ENCODE measurements at regions not wholly inside any gene's neighbourhood (a gene's known extent, or its start where the extent isn't known, plus 50 kb on each side); places are given as distances from the start of the nearest gene placed in this dataset.

DNA sequence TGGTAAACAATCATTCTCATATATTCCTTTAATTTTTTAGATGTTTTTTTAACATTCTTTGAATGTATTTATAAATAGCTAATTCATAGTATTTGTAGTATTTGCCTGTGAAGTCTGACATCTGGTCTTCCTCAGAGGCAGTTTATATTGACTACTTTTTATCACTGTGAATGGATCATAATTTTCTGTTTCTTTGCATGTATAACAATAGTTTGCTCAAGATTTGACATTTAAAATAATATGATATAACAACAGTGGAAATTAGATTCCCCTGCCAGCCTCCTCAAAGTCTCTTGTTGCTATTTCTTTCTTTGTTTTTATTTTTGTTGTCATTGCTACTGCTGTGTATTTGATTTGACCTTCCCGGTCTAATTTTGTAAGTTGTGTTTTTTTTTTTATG, 297.0 kb upstream of the PCDH20 start (continued):
- TF ChIP-seq, protein P1, sequence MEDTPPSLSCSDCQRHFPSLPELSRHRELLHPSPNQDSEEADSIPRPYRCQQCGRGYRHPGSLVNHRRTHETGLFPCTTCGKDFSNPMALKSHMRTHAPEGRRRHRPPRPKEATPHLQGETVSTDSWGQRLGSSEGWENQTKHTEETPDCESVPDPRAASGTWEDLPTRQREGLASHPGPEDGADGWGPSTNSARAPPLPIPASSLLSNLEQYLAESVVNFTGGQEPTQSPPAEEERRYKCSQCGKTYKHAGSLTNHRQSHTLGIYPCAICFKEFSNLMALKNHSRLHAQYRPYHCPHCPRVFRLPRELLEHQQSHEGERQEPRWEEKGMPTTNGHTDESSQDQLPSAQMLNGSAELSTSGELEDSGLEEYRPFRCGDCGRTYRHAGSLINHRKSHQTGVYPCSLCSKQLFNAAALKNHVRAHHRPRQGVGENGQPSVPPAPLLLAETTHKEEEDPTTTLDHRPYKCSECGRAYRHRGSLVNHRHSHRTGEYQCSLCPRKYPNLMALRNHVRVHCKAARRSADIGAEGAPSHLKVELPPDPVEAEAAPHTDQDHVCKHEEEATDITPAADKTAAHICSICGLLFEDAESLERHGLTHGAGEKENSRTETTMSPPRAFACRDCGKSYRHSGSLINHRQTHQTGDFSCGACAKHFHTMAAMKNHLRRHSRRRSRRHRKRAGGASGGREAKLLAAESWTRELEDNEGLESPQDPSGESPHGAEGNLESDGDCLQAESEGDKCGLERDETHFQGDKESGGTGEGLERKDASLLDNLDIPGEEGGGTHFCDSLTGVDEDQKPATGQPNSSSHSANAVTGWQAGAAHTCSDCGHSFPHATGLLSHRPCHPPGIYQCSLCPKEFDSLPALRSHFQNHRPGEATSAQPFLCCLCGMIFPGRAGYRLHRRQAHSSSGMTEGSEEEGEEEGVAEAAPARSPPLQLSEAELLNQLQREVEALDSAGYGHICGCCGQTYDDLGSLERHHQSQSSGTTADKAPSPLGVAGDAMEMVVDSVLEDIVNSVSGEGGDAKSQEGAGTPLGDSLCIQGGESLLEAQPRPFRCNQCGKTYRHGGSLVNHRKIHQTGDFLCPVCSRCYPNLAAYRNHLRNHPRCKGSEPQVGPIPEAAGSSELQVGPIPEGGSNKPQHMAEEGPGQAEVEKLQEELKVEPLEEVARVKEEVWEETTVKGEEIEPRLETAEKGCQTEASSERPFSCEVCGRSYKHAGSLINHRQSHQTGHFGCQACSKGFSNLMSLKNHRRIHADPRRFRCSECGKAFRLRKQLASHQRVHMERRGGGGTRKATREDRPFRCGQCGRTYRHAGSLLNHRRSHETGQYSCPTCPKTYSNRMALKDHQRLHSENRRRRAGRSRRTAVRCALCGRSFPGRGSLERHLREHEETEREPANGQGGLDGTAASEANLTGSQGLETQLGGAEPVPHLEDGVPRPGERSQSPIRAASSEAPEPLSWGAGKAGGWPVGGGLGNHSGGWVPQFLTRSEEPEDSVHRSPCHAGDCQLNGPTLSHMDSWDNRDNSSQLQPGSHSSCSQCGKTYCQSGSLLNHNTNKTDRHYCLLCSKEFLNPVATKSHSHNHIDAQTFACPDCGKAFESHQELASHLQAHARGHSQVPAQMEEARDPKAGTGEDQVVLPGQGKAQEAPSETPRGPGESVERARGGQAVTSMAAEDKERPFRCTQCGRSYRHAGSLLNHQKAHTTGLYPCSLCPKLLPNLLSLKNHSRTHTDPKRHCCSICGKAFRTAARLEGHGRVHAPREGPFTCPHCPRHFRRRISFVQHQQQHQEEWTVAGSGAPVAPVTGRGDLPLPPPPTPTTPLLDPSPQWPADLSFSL (CRISPR knock-in tag; IDR thresholded peaks at IDR 0.05) = no peak
- TF ChIP-seq RAD51 (IDR thresholded peaks at IDR 0.05; ENCODE audit: borderline replicate concordance) = no peak
- no peak for TF ChIP-seq SRSF9 (IDR thresholded peaks at IDR 0.05; ENCODE audit: borderline replicate concordance, insufficient read depth, low read depth, low read length, poor library complexity, severe bottlenecking)
- no peak for TF ChIP-seq CBFB (CRISPR knock-in tag; IDR thresholded peaks at IDR 0.05)
- TF ChIP-seq ZNF556 (CRISPR knock-in tag; IDR thresholded peaks at IDR 0.05; ENCODE audit: borderline replicate concordance) = no peak
- no peak for TF ChIP-seq REPIN1 (CRISPR knock-in tag; IDR thresholded peaks at IDR 0.05; ENCODE audit: borderline replicate concordance, low read depth)
- TF ChIP-seq, protein P2, sequence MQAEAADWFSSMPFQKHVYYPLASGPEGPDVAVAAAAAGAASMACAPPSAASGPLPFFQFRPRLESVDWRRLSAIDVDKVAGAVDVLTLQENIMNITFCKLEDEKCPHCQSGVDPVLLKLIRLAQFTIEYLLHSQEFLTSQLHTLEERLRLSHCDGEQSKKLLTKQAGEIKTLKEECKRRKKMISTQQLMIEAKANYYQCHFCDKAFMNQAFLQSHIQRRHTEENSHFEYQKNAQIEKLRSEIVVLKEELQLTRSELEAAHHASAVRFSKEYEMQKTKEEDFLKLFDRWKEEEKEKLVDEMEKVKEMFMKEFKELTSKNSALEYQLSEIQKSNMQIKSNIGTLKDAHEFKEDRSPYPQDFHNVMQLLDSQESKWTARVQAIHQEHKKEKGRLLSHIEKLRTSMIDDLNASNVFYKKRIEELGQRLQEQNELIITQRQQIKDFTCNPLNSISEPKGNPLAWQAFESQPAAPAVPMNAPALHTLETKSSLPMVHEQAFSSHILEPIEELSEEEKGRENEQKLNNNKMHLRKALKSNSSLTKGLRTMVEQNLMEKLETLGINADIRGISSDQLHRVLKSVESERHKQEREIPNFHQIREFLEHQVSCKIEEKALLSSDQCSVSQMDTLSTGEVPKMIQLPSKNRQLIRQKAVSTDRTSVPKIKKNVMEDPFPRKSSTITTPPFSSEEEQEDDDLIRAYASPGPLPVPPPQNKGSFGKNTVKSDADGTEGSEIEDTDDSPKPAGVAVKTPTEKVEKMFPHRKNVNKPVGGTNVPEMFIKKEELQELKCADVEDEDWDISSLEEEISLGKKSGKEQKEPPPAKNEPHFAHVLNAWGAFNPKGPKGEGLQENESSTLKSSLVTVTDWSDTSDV (CRISPR knock-in tag; IDR thresholded peaks at IDR 0.05) = no peak
- no peak for TF ChIP-seq ZFP36L1 (CRISPR knock-in tag; IDR thresholded peaks at IDR 0.05)
